ENCODE measurements at regions not wholly inside any gene's neighbourhood (a gene's known extent, or its start where the extent isn't known, plus 50 kb on each side); places are given as distances from the start of the nearest gene placed in this dataset.
"Not testable (repeated sequence)": the region's sequence is repeated elsewhere in the genome, so short reads cannot be mapped to it uniquely, and the experiment has no call there.

- DNase-seq (ENCODE audit: low spot score in 2 of 2) (no peak), ATAC-seq (no peak)
- no peak overlapping the region for H3K27ac Mint-ChIP-seq
- H3K36me3 Mint-ChIP-seq: no peaks in the 10 kb centered on the region
- H3K9me3 Mint-ChIP-seq: no peaks in the 10 kb centered on the region
These were observed 110.8 kb downstream of the LHX2 start for GRCh38 chr9:124122321-124122720.

GRCh38 chr9:124122813-124123462 lies 111.4 kb downstream of the LHX2 start:
- Mint-ChIP-seq H3K27ac (no peak overlapping the region), H3K9me3 (no peaks in the 10 kb centered on the region), H3K36me3 (no peaks in the 10 kb centered on the region)
- DNase-seq (ENCODE audit: low spot score in 2 of 2) (no peak), ATAC-seq (no peak)

GRCh38 chr9:124123621-124124020 lies 112.1 kb downstream of the LHX2 start:
- not testable (repeated sequence) for H3K9me3 Mint-ChIP-seq; H3K27ac Mint-ChIP-seq; DNase-seq (ENCODE audit: low spot score in 2 of 2); H3K36me3 Mint-ChIP-seq; ATAC-seq

GRCh38 chr9:124124729-124125650 lies 113.4 kb downstream of the LHX2 start:
- no peak overlapping the region for H3K27ac Mint-ChIP-seq
- DNase-seq (ENCODE audit: low spot score in 2 of 2) (no peak), ATAC-seq (no peak)
- H3K36me3 Mint-ChIP-seq: no peaks in the 10 kb centered on the region
- no peaks in the 10 kb centered on the region for H3K9me3 Mint-ChIP-seq

GRCh38 chr9:124125651-124125977 lies 114.0 kb downstream of the LHX2 start:
- DNase-seq (ENCODE audit: low spot score in 2 of 2): no peak
- no peak for ATAC-seq
- Mint-ChIP-seq H3K36me3 (no peaks in the 10 kb centered on the region), H3K27ac (no peak overlapping the region), H3K9me3 (no peaks in the 10 kb centered on the region)

- DNase-seq (ENCODE audit: low spot score in 2 of 2): peak; percentile 77 to 83
- ATAC-seq: peak; percentile 54 to 66
- no peaks in the 10 kb centered on the region for H3K9me3 Mint-ChIP-seq
- H3K36me3 Mint-ChIP-seq: no peaks in the 10 kb centered on the region
- H3K27ac Mint-ChIP-seq: no peak overlapping the region
These were observed 115.4 kb downstream of the LHX2 start for GRCh38 chr9:124126648-124127646.

- ATAC-seq: no peak
- DNase-seq (ENCODE audit: low spot score in 2 of 2): no peak
- no peaks in the 10 kb centered on the region for H3K36me3 Mint-ChIP-seq
- no peaks in the 10 kb centered on the region for H3K9me3 Mint-ChIP-seq
- no peak overlapping the region for H3K27ac Mint-ChIP-seq
These were observed 117.1 kb downstream of the LHX2 start for GRCh38 chr9:124128568-124129166.

- no peaks in the 10 kb centered on the region for H3K9me3 Mint-ChIP-seq
- no peak overlapping the region for H3K27ac Mint-ChIP-seq
- ATAC-seq: no peak
- no peaks in the 10 kb centered on the region for H3K36me3 Mint-ChIP-seq
- DNase-seq (ENCODE audit: low spot score in 2 of 2): no peak
These were observed 118.9 kb downstream of the LHX2 start for GRCh38 chr9:124130277-124131075.

- H3K27ac Mint-ChIP-seq: not testable (repeated sequence)
These were observed 120.0 kb downstream of the LHX2 start for GRCh38 chr9:124131518-124131917.

GRCh38 chr9:124132671-124133147 lies 121.1 kb downstream of the LHX2 start:
- no peak for DNase-seq (ENCODE audit: low spot score in 2 of 2)
- Mint-ChIP-seq H3K27ac (no peak overlapping the region), H3K9me3 (no peaks in the 10 kb centered on the region), H3K36me3 (no peaks in the 10 kb centered on the region)
- no peak for ATAC-seq

More at GRCh38 chr9:124131518-124131917, 120.0 kb downstream of the LHX2 start:
- ATAC-seq; H3K36me3 Mint-ChIP-seq; H3K9me3 Mint-ChIP-seq; DNase-seq (ENCODE audit: low spot score in 2 of 2): not testable (repeated sequence)

GRCh38 chr9:124133727-124134126 lies 122.2 kb downstream of the LHX2 start:
- H3K9me3 Mint-ChIP-seq: no peaks in the 10 kb centered on the region
- DNase-seq (ENCODE audit: low spot score in 2 of 2) (peak in 1 of 2 donors; percentile 14), ATAC-seq (peak in 1 of 2 donors; percentile 55)
- H3K36me3 Mint-ChIP-seq: no peaks in the 10 kb centered on the region
- H3K27ac Mint-ChIP-seq: no peak overlapping the region

- Mint-ChIP-seq H3K9me3 (no peaks in the 10 kb centered on the region), H3K36me3 (no peaks in the 10 kb centered on the region), H3K27ac (no peak overlapping the region)
- DNase-seq (ENCODE audit: low spot score in 2 of 2) (no peak), ATAC-seq (no peak)
These were observed 123.0 kb downstream of the LHX2 start for GRCh38 chr9:124134526-124134925.

- Mint-ChIP-seq H3K36me3 (no peaks in the 10 kb centered on the region), H3K9me3 (no peaks in the 10 kb centered on the region), H3K27ac (peak overlapping the region in 1 of 2 donors; percentile 41)
- DNase-seq (ENCODE audit: low spot score in 2 of 2) (no peak), ATAC-seq (no peak)
These were observed 121.9 kb upstream of the NEK6 start for GRCh38 chr9:124135813-124136365.

GRCh38 chr9:124137009-124137943 lies 120.5 kb upstream of the NEK6 start:
- ATAC-seq (no peak), DNase-seq (ENCODE audit: low spot score in 2 of 2) (no peak)
- no peaks in the 10 kb centered on the region for H3K9me3 Mint-ChIP-seq
- no peak overlapping the region for H3K27ac Mint-ChIP-seq
- H3K36me3 Mint-ChIP-seq: no peaks in the 10 kb centered on the region

Measured in activated naive CD4-positive, alpha-beta T cell treated with anti-CD3 and anti-CD28 coated beads, Interleukin-2, amount 50 U/mL, for 72 hours (primary cell).